ENCODE measurements at regions not wholly inside any gene's neighbourhood (a gene's known extent, or its start where the extent isn't known, plus 50 kb on each side); places are given as distances from the start of the nearest gene placed in this dataset.
"Not testable (repeated sequence)": the region's sequence is repeated elsewhere in the genome, so short reads cannot be mapped to it uniquely, and the experiment has no call there.

DNA sequence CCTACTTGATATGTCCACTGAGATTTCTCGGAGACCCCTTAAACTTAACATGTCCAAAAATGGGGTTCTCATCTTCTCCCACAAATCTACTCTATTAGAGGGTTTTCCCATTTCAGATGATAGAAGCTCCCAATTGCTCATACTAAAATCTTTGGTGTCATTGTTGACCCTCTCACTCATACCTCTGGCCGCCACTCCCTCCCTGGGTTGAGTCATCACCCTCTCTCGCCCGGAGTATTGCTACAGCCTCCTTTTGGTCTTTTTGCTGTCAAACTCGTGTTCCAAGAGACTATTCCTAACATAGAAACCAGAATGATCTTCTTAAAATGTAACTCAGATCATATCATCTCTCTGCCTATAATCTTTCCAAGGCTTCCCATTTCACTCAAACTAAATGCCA lies 91.0 kb upstream of the GNAQ start:
- no peak for DNase-seq (ENCODE audit: low spot score)

DNA sequence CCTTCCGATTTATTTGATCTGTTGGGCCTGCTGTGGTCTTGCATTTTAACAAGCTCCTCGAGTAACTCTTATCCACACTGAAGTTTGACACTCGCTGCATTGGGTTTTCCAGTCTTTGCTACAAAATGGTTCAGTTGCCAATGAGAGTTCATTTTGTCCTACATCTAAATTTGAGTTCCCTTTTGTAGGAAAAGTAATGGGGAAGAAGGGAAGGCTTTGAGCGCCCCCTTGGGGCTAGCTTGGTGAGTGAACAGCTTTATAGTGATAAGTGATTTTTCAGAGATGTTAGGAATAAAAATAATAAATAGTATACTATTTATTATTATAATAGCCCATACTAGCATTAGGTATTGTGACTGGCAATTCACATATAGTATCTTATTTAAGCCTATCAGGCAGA lies 89.9 kb upstream of the GNAQ start:
- peak; percentile 64 for DNase-seq (ENCODE audit: low spot score)

DNA sequence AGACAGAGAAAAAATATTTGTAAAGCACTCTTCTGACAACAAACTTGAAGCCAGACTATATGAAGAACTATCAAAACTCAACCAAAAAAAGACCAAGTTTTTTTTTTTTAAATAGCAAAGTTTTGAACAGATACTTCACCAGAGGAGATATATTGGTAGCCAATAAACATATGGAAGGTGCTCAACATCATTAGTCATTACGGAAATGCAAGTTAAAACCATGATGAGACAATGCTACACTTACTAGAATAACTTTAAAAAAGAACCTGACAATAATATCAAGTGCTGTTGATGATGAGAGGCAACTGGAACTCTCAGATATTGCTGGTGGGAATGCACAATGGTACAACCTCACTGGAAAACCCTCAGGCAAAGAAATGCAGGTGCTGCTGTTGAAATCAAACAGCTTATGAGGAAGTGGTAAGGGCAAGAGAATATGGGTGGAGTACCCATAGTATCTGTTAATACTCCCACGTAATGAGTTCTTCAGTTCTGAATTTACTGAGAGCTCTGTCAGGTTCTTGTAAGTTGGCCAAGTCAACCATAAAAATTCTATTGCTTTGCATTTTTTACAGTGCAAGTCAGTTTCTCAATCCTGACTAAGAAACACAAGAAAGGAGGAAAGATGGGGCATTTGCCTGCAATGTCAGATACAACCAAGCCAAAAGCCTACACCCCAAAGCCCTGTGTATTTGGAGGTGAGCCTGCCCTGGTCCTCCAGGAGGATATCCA lies 87.3 kb upstream of the GNAQ start:
- DNase-seq (ENCODE audit: low spot score): peak; percentile 51

DNA sequence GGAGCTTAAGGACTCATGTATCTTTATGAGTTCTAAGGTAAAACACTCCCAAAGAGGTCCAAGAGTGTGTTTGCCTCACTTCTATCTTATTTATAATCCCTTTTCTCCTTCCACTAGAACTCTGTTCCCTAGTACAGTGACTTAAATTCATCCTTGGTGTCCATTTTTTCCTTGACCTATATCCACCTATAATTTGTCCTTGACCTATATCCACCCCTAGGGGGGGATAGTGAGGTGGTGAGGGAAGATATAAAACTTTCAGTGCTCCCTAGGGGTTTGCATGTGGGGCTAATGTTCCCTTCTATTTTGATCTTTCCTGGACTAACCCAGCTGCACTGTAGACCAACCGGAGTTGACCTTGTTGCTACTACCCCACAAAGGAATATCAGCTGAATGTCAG lies 83.5 kb upstream of the GNAQ start:
- DNase-seq (ENCODE audit: low spot score): peak; percentile 21

DNA sequence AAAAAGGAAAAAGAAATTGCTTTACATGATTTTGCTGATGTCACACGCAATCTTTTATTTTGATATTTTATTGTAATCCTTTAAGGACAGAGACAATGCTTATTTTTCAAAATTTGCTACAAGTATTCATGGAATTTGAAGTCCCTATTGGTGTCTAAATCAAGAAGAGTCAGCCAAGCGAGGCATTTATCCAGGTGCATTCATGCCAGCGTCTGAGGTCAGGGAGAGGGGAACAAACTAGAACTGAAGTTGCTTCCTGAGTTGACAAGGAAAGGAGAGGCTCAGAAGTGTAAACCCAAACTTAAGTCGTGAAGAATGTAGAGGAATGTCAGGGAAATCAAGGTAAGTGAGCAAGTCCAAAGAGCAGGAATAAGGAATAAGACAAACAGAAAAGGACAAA lies 83.0 kb upstream of the GNAQ start:
- no peak for DNase-seq (ENCODE audit: low spot score)

DNA sequence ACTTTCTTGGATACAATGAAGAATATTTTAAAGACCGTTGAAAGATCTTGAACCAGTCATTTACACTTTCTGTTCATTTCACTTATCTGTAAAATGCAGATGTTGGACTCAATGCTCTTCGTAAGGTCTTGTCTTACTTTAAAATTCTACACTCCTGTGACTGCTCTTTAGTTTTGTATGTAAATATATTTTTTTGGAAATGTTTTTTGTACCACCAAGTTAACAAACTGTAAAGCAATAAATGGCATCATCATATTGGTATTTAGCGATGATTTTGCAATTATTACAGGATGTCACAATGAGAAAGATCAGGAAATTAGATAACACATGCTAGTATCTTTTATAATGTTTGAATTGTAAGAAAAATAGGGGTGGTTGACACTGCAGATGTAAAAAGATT lies 80.8 kb upstream of the GNAQ start:
- no peak for DNase-seq (ENCODE audit: low spot score)

DNA sequence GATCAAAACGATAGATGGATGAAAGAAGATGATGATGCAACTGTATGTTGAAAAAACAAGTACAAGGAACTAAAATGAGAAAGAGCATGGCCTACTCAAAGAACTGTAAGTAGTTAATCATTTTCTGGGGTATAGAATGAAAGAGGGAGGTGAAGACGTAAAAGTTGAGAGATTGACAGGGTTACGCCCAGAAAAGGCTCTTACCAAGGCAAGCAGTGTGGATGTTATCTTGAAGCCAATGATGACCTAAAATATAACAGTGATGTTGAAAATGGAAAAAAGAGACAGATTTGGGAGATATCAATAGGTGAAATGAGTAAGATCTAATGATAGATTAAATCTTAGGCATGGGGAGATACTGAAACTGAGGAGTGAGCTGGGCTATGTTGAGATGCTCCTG lies 80.4 kb upstream of the GNAQ start:
- DNase-seq (ENCODE audit: low spot score): no peak

DNA sequence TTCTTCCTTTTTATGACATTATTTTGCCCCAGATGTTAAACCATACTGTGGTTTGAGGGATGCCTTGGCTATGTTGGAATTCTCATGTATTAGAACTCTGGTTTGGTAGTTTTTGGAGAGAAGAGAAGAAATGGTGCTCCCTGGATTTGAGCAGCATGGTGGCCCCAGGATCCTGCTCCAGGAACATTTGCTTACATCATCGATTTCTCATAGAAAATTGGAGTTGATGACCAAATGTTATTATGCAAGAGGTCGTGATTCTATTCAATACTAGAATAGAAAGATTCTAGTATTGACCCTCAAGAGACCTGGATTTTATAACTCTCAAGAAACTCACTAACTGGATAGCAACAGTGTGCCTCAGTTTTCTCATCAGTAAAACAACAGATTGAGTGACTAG lies 77.5 kb upstream of the GNAQ start:
- no peak for DNase-seq (ENCODE audit: low spot score)

DNA sequence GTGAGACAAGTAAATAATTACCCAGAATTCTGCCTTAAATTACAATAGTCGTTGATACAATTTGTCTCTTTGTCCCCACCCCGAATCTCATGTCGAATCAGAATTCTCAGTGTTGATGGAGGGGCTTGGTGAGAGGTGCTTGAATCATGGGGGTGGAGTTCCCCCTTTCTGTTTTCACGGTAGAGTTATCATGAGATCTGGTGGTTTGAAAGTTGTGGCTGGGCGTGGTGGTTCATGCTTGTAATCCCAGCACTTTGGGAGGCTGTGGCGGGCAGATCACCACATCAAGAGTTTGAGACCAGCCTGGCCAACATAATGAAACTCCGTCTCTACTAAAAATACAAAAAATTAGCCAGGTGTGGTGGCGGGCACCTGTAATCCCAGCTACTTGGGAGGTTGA lies 75.0 kb upstream of the GNAQ start:
- not testable (repeated sequence) for DNase-seq (ENCODE audit: low spot score)

DNA sequence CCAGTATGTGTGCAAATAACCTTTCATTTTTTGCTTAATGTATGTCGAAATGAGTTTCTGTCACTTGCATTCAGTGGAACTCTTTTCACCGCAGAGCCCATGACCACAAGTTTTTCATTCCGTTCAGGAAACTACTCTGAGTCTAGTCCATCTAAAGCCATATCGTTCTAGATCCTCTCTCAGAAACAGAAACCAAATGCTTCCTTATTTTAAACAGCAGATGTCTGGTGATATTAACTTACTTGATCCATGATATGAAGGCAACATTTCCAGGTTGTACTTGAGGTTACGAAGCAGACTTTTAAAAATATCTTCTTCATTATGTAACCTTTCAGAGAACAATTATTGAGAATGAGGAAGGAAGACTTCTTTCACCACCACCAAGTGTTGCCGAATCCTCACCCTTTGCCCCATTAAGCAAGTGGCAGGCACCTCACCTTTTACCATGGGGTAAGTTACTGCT lies 72.4 kb upstream of the GNAQ start:
- DNase-seq (ENCODE audit: low spot score): no peak

DNA sequence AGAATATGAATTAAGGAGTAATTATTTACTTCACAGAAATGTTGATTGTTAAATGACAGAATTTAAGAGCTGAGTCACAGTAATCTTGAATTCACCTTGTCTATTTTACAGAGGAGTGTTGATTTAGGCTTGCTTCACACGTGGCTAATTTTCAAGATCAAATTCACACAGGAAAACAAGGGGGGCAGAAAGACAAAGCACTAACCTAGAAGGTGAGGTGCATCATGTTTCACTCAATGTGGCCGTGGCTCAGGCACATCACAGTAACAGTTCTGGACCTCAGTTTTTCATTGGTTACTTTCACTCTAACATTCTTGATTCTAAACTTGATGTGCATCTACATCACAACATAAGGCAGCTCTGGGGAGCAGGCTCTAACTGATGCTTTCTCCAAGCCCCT lies 69.6 kb upstream of the GNAQ start:
- DNase-seq (ENCODE audit: low spot score): no peak

DNA sequence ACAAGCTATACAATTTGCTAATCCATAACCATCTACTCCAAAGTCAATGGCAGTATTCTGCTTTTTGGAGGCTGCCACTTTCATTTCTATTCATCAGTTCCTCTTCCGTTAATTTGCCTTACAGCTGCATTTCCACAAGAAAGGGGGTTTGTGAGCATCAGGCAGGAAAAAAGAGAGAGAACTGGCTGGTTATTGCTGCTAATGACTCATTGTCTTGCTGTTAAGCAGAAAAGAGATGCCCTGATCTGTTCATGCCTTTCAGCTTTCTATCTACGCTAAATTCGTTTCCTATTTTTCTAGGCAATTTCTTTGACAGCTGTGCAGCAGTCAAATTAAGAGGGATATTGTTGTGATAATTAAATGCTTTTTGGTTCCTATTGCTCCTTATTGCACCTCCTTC lies 65.9 kb upstream of the GNAQ start:
- no peak for DNase-seq (ENCODE audit: low spot score)

DNA sequence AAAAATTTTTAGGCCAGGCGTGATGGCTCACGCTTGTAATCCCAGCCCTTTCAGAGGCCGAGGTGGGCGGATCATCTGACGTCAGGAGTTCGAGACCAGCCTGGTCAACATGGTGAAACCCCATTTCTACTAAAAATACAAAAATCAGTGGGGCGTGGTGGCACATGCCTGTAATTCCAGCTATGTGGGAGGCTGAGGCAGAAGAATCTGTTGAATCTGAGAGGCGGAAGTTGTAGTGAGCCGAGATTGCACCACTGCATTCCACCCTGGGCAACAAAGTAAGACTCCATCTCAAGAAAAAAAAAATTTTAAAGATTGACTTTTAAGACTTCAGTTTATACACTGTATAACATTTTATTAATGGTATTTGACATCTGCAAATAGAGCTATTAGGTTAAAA lies 60.1 kb upstream of the GNAQ start:
- DNase-seq (ENCODE audit: low spot score): no peak

DNA sequence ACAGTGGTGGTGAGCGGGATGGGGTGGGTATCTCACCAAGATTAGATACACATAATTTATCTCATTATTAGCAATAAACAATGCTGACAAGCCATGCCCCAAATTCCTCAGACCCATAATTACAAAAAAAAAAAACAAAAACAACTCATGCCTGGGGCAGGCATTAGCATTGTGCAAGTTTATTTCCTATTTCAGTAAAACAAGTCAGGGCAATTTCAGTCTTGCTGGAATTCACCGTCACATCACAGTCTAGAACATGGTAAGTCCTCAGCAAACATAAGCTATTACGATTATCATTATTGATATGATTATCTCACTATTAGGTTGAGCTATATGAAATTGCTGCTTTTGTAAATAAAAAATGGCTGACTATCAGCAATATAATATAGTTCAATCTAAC lies 57.5 kb upstream of the GNAQ start:
- no peak for DNase-seq (ENCODE audit: low spot score)

DNA sequence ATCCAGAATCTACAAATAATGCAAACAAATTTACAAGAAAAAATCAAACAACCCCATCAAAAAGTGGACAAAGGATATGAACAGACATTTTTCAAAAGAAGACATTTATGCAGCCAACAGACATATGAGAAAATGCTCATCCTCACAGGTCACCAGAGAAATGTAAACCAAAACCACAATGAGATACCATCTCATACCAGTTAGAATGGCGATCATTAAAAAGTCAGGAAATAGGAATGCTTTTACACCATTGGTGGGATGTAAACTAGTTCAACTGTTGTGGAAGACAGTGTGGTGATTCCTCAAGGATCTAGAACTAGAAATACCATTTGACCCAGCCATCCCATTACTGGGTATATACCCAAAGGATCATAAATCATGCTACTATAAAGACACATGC lies 56.6 kb upstream of the GNAQ start:
- not testable (repeated sequence) for DNase-seq (ENCODE audit: low spot score)

All from kidney tubule cell (primary cell).